GM12878 (cell line): ENCODE measurements at regions not wholly inside any gene's neighbourhood (a gene's known extent, or its start where the extent isn't known, plus 50 kb on each side); places are given as distances from the start of the nearest gene placed in this dataset.

Source experiments
- CREB1 ChIP-seq: IDR thresholded peaks from 2 replicates; pipeline ENCODE4 v1.6.1; 2012; ENCODE audit warnings: low read depth, mild to moderate bottlenecking, inconsistent platforms
- EZH2 ChIP-seq: IDR thresholded peaks from 2 replicates; pipeline ENCODE4 v1.6.1; 2012; ENCODE audit warnings: low read depth, mild to moderate bottlenecking, control low read depth, inconsistent platforms, low read length, borderline replicate concordance; ENCODE audit not compliant: control insufficient read depth
- POLR2AphosphoS5 ChIP-seq: IDR thresholded peaks from 2 replicates; pipeline ENCODE4 v1.6.1; 2011; ENCODE audit warnings: mild to moderate bottlenecking, low read length, inconsistent platforms
- RAD21 ChIP-seq: IDR thresholded peaks from 2 replicates; pipeline ENCODE4 v1.6.1; 2011; ENCODE audit warnings: mild to moderate bottlenecking, low read depth, low read length, moderate library complexity; ENCODE audit not compliant: insufficient read depth
- RAD51 ChIP-seq: fragments of 450-650 bp; IDR thresholded peaks from 2 replicates; pipeline ENCODE4 v1.6.1; 2016; ENCODE audit warnings: moderate library complexity, mild to moderate bottlenecking, inconsistent platforms
- RELA ChIP-seq: fragments of 450-650 bp; IDR thresholded peaks from 2 replicates; pipeline ENCODE4 v1.8.0; 2014; ENCODE audit warnings: borderline replicate concordance; ENCODE audit not compliant: partially characterized antibody
- ZBTB4 ChIP-seq: fragments of 450-650 bp; formaldehyde crosslinking; IDR thresholded peaks from 2 replicates; pipeline ENCODE4 v1.4.0; 2022; ENCODE audit warnings: mild to moderate bottlenecking, moderate library complexity
- ZNF24 ChIP-seq: fragments of 450-650 bp; IDR thresholded peaks from 2 replicates; pipeline ENCODE4 v1.6.1; 2017; ENCODE audit warnings: antibody characterized with exemption, mild to moderate bottlenecking
- ZZZ3 ChIP-seq: IDR thresholded peaks from 2 replicates; pipeline ENCODE4 v1.6.1; 2011; ENCODE audit warnings: low read depth; ENCODE audit not compliant: control insufficient read depth, insufficient read length
- TF ChIP-seq, protein P1 (sequence below), 3 experiments: IDR thresholded peaks in 2 of 3; conservative IDR thresholded peaks in 1 of 3; 2 replicates each; pipeline ENCODE4 v1.5.1; 2011; ENCODE audit warnings: low read depth in 3 of 3, low read length in 3 of 3, mild to moderate bottlenecking in 3 of 3, control low read depth in 2 of 3, moderate library complexity in 2 of 3, inconsistent platforms in 1 of 3, mixed read lengths in 1 of 3; ENCODE audit not compliant: control insufficient read depth in 2 of 3, insufficient read depth in 1 of 3; ENCODE audit errors: extremely low read depth in 1 of 3
- TF ChIP-seq, protein P2 (sequence below): fragments of 450-650 bp; formaldehyde crosslinking; IDR thresholded peaks from 2 replicates; pipeline ENCODE4 v1.5.0; 2022; ENCODE audit warnings: mild to moderate bottlenecking, missing genetic modification characterization

GRCh38 chr4:176584031-176584606, 208.6 kb downstream of the VEGFC start:
- TF ChIP-seq RAD21, result no peak
- no peak for TF ChIP-seq POLR2AphosphoS5
- TF ChIP-seq, protein P1, sequence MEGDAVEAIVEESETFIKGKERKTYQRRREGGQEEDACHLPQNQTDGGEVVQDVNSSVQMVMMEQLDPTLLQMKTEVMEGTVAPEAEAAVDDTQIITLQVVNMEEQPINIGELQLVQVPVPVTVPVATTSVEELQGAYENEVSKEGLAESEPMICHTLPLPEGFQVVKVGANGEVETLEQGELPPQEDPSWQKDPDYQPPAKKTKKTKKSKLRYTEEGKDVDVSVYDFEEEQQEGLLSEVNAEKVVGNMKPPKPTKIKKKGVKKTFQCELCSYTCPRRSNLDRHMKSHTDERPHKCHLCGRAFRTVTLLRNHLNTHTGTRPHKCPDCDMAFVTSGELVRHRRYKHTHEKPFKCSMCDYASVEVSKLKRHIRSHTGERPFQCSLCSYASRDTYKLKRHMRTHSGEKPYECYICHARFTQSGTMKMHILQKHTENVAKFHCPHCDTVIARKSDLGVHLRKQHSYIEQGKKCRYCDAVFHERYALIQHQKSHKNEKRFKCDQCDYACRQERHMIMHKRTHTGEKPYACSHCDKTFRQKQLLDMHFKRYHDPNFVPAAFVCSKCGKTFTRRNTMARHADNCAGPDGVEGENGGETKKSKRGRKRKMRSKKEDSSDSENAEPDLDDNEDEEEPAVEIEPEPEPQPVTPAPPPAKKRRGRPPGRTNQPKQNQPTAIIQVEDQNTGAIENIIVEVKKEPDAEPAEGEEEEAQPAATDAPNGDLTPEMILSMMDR (IDR thresholded peaks at IDR 0.05 in 2 of 3, conservative IDR thresholded peaks at IDR 0.05 in 1 of 3; ENCODE audit: control insufficient read depth in 2 of 3, extremely low read depth in 1 of 3, insufficient read depth in 1 of 3, low read depth in 3 of 3, low read length in 3 of 3), result no peak
- no peak for TF ChIP-seq ZBTB4
- TF ChIP-seq ZNF24, result no peak
- no peak for TF ChIP-seq RELA
- no peak for TF ChIP-seq EZH2
- TF ChIP-seq RAD51, result no peak
- TF ChIP-seq, protein P2, sequence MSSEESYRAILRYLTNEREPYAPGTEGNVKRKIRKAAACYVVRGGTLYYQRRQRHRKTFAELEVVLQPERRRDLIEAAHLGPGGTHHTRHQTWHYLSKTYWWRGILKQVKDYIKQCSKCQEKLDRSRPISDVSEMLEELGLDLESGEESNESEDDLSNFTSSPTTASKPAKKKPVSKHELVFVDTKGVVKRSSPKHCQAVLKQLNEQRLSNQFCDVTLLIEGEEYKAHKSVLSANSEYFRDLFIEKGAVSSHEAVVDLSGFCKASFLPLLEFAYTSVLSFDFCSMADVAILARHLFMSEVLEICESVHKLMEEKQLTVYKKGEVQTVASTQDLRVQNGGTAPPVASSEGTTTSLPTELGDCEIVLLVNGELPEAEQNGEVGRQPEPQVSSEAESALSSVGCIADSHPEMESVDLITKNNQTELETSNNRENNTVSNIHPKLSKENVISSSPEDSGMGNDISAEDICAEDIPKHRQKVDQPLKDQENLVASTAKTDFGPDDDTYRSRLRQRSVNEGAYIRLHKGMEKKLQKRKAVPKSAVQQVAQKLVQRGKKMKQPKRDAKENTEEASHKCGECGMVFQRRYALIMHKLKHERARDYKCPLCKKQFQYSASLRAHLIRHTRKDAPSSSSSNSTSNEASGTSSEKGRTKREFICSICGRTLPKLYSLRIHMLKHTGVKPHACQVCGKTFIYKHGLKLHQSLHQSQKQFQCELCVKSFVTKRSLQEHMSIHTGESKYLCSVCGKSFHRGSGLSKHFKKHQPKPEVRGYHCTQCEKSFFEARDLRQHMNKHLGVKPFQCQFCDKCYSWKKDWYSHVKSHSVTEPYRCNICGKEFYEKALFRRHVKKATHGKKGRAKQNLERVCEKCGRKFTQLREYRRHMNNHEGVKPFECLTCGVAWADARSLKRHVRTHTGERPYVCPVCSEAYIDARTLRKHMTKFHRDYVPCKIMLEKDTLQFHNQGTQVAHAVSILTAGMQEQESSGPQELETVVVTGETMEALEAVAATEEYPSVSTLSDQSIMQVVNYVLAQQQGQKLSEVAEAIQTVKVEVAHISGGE (CRISPR knock-in tag), result no peak
- no peak for TF ChIP-seq CREB1
- TF ChIP-seq ZZZ3, result no peak
